Right lobe of liver (tissue), 4 donors: ENCODE measurements at regions not wholly inside any gene's neighbourhood (a gene's known extent, or its start where the extent isn't known, plus 50 kb on each side); places are given as distances from the start of the nearest gene placed in this dataset.

Source experiments
- POLR2A ChIP-seq: fragments of 450-650 bp; IDR thresholded peaks from one replicate; pipeline ENCODE4 v1.6.1; 2017; ENCODE audit warnings: antibody characterized with exemption, mild to moderate bottlenecking
- TF ChIP-seq, protein P1 (sequence below), 4 donors: fragments of 200-600 bp in 3 of 4; fragments of 450-650 bp in 1 of 4; IDR thresholded peaks; one replicate each; pipeline versions ENCODE4 v1.5.1 to v1.8.0; 2016 to 2022; ENCODE audit warnings: antibody characterized with exemption in 4 of 4, mild to moderate bottlenecking in 2 of 4
- donor health status: DM: no; HTN: no; CAD: no.
- donor health status: DM: no; HTN: no; CAD: no.
- donor health status: DM: no; HTN: yes; CAD: no.

DNA sequence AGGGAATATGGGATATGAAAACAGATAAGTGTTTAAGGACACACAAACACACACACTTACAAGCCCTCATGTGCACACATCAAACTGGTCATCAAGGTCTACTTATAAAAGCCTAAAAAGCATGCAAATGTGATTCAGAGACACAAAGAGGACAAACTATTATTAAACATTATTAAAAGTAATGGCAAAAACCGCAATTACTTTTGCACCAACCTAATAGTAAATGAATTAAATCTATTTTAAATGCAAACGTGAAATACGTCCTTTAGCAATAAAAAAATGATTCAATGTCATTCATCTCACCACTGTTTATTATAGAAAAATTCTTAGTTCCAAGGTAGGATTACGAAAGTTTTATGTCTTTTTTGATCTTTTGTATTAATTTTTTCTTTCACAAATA is 91.1 kb upstream of the ARMCX2 start:
- TF ChIP-seq, protein P1, sequence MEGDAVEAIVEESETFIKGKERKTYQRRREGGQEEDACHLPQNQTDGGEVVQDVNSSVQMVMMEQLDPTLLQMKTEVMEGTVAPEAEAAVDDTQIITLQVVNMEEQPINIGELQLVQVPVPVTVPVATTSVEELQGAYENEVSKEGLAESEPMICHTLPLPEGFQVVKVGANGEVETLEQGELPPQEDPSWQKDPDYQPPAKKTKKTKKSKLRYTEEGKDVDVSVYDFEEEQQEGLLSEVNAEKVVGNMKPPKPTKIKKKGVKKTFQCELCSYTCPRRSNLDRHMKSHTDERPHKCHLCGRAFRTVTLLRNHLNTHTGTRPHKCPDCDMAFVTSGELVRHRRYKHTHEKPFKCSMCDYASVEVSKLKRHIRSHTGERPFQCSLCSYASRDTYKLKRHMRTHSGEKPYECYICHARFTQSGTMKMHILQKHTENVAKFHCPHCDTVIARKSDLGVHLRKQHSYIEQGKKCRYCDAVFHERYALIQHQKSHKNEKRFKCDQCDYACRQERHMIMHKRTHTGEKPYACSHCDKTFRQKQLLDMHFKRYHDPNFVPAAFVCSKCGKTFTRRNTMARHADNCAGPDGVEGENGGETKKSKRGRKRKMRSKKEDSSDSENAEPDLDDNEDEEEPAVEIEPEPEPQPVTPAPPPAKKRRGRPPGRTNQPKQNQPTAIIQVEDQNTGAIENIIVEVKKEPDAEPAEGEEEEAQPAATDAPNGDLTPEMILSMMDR (IDR thresholded peaks at IDR 0.05): no peak
- TF ChIP-seq POLR2A: no peak
